IMR-90 (cell line): ENCODE measurements at regions not wholly inside any gene's neighbourhood (a gene's known extent, or its start where the extent isn't known, plus 50 kb on each side); places are given as distances from the start of the nearest gene placed in this dataset.
A peak's percentile ranks its signal among the peaks of the same experiment; 100 is the strongest.

Source experiments
- ATAC-seq: fragments of 200-7000 bp; cut with Tn5 transposase; 2 replicates; pipeline ENCODE4 v1.9.1; 2020; ENCODE audit warnings: low read depth, mild to moderate bottlenecking, moderate library complexity
- BruUV-seq: library from RNA; stranded (reverse); fragments of 400-500 nt; replicated peaks from 2 replicates; lab custom pipeline; 2021; lab: Mats Ljungman, UMichigan
- CTCF ChIA-PET: fragments of 300-600 bp; formaldehyde crosslinking; extraction: SDS; loops from one replicate; lab custom pipeline; 2021; ENCODE audit warnings: antibody characterized with exemption; lab: Yijun Ruan, JAX
- POLR2A ChIA-PET: fragments of 300-600 bp; sonication (Branson Sonifier 250); formaldehyde crosslinking; loops from one replicate; lab custom pipeline; 2022; ENCODE audit warnings: antibody characterized with exemption; ENCODE audit not compliant: unreplicated experiment; lab: Charles Lee
- DNase-seq: peaks from one replicate; pipeline ENCODE4 v3.0.0; 2013
- H2AFZ ChIP-seq: replicated peaks from 2 replicates; pipeline ENCODE3; 2013; ENCODE audit warnings: low read length, mild to moderate bottlenecking; ENCODE audit not compliant: poor library complexity
- H2AK5ac ChIP-seq: 2 replicates; pipeline ENCODE4 v1.6.1; 2013; ENCODE audit warnings: low read depth, low read length, inconsistent platforms
- H2AK9ac ChIP-seq: replicated peaks from 2 replicates; pipeline ENCODE3; 2013; ENCODE audit warnings: mild to moderate bottlenecking, low read depth, low read length, moderate library complexity; ENCODE audit not compliant: poor library complexity
- H2BK120ac ChIP-seq: 2 replicates; pipeline ENCODE4 v1.6.1; 2013; ENCODE audit warnings: low read depth, low read length, inconsistent platforms
- H2BK15ac ChIP-seq: 3 replicates; pipeline ENCODE4 v1.6.1; 2013; ENCODE audit warnings: low read depth, low read length, inconsistent platforms
- H2BK20ac ChIP-seq: 2 replicates; pipeline ENCODE4 v1.6.1; 2013; ENCODE audit warnings: low read depth, mild to moderate bottlenecking, inconsistent platforms, low read length, moderate library complexity
- H2BK5ac ChIP-seq: 2 replicates; pipeline ENCODE4 v1.6.1; 2013; ENCODE audit warnings: mild to moderate bottlenecking, low read depth, low read length, inconsistent platforms; ENCODE audit not compliant: poor library complexity, severe bottlenecking
- H3K14ac ChIP-seq: replicated peaks from 2 replicates; pipeline ENCODE4 v1.6.1; 2013; ENCODE audit warnings: low read depth, low read length, inconsistent platforms
- H3K18ac ChIP-seq: 2 replicates; pipeline ENCODE4 v1.6.1; 2013; ENCODE audit warnings: low read depth, low read length, control low read depth
- H3K23ac ChIP-seq: 2 replicates; pipeline ENCODE4 v1.6.1; 2013; ENCODE audit warnings: low read depth, low read length, inconsistent platforms
- H3K27ac ChIP-seq: 2 replicates; pipeline ENCODE4 v1.5.1; 2013; ENCODE audit warnings: mild to moderate bottlenecking, control low read depth, low read length; ENCODE audit not compliant: insufficient read depth
- H3K27me3 ChIP-seq: 2 replicates; pipeline ENCODE4 v1.6.1; 2013; ENCODE audit warnings: low read length; ENCODE audit not compliant: control insufficient read depth, insufficient read depth
- H3K36me3 ChIP-seq: 2 replicates; pipeline ENCODE4 v1.6.1; 2013; ENCODE audit warnings: low read length, mixed read lengths; ENCODE audit not compliant: control insufficient read depth, insufficient read depth
- H3K4ac ChIP-seq: 2 replicates; pipeline ENCODE4 v1.6.1; 2013; ENCODE audit warnings: low read depth, low read length, inconsistent platforms
- H3K4me1 ChIP-seq: 2 replicates; pipeline ENCODE4 v1.6.1; 2013; ENCODE audit warnings: low read length, mixed read lengths; ENCODE audit not compliant: control insufficient read depth, insufficient read depth
- H3K4me2 ChIP-seq: 2 replicates; pipeline ENCODE4 v1.6.1; 2013; ENCODE audit warnings: low read depth, mild to moderate bottlenecking, control low read depth, low read length, moderate library complexity
- H3K4me3 ChIP-seq: 2 replicates; pipeline ENCODE4 v1.5.1; 2013; ENCODE audit warnings: low read depth, mild to moderate bottlenecking, control low read depth, low read length, moderate library complexity; ENCODE audit not compliant: insufficient read depth
- H3K56ac ChIP-seq: 2 replicates; pipeline ENCODE4 v1.6.1; 2013; ENCODE audit warnings: low read length, inconsistent platforms; ENCODE audit not compliant: insufficient read depth; ENCODE audit errors: extremely low read depth
- H3K79me1 ChIP-seq, 2 experiments: 2 replicates each; pipeline ENCODE4 v1.6.1; 2013; ENCODE audit warnings: low read length in 2 of 2, inconsistent platforms in 1 of 2, low read depth in 1 of 2
- H3K9ac ChIP-seq: 2 replicates; pipeline ENCODE4 v1.6.1; 2013; ENCODE audit warnings: low read depth, low read length, control low read depth
- H3K9me1 ChIP-seq: 2 replicates; pipeline ENCODE4 v1.6.1; 2013; ENCODE audit warnings: low read length, inconsistent platforms; ENCODE audit not compliant: insufficient read depth
- H3K9me3 ChIP-seq: 2 replicates; pipeline ENCODE4 v1.6.1; 2013; ENCODE audit warnings: low read length; ENCODE audit not compliant: control insufficient read depth, insufficient read depth
- H4K20me1 ChIP-seq: 2 replicates; pipeline ENCODE4 v1.6.1; 2013; ENCODE audit warnings: low read length, inconsistent platforms; ENCODE audit not compliant: insufficient read depth
- H4K5ac ChIP-seq: 2 replicates; pipeline ENCODE4 v1.6.1; 2013; ENCODE audit warnings: mild to moderate bottlenecking, low read depth, low read length, control low read depth
- H4K8ac ChIP-seq, 2 experiments: 2 replicates each; pipeline ENCODE4 v1.6.1; 2013; ENCODE audit warnings: low read depth in 2 of 2, low read length in 2 of 2, control low read depth in 1 of 2, inconsistent platforms in 1 of 2
- H4K91ac ChIP-seq: 2 replicates; pipeline ENCODE4 v1.6.1; 2013; ENCODE audit warnings: low read depth, low read length, inconsistent platforms; ENCODE audit not compliant: insufficient read depth
- CEBPB ChIP-seq: IDR thresholded peaks from 2 replicates; pipeline ENCODE4 v1.6.1; 2012; ENCODE audit warnings: low read depth, low read length, improper control_type of control experiment
- MAZ ChIP-seq: IDR thresholded peaks from 2 replicates; pipeline ENCODE4 v1.6.1; 2012; ENCODE audit warnings: low read depth, mild to moderate bottlenecking, low read length, improper control_type of control experiment, moderate library complexity, borderline replicate concordance
- POLR2A ChIP-seq: IDR thresholded peaks from 2 replicates; pipeline ENCODE4 v1.6.1; 2012; ENCODE audit warnings: mild to moderate bottlenecking, low read depth, low read length
- RAD21 ChIP-seq: IDR thresholded peaks from 2 replicates; pipeline ENCODE4 v1.6.1; 2012; ENCODE audit warnings: low read length, improper control_type of control experiment
- RCOR1 ChIP-seq: IDR thresholded peaks from 2 replicates; pipeline ENCODE4 v1.6.1; 2012; ENCODE audit warnings: mild to moderate bottlenecking, low read length, improper control_type of control experiment; ENCODE audit not compliant: insufficient replicate concordance
- RFX5 ChIP-seq: IDR thresholded peaks from 2 replicates; pipeline ENCODE4 v1.8.0; 2012; ENCODE audit warnings: low read depth, mild to moderate bottlenecking, low read length, moderate library complexity
- WGBS, 2 experiments: methylation state at CpG; one replicate each; pipeline versions ENCODE4 v1.1.5 to v1.1.7; 2013; ENCODE audit warnings: missing lambda C conversion rate in 2 of 2; ENCODE audit not compliant: insufficient read length in 1 of 2; ENCODE audit errors: extremely low coverage in 2 of 2; 5-methylcytosine and 5-hydroxymethylcytosine counted together
- dilution Hi-C: fragments of 300-500 bp; cut with HindIII; formaldehyde crosslinking; loops from one replicate; pipeline ENCODE4 v1.14.3; 2018; ENCODE audit warnings: low sequenced_read_pairs; ENCODE audit not compliant: unreplicated experiment
- in situ Hi-C: fragments of 300-500 bp; cut with MboI; formaldehyde crosslinking; loops from 3 replicates; pipeline ENCODE4 v1.14.3; 2019; ENCODE audit warnings: low sequenced_read_pairs, inconsistent platforms, mixed read lengths
- intact Hi-C: fragments of 100-400 bp; cut with micrococcal nuclease; formaldehyde crosslinking; loops from 2 replicates; pipeline ENCODE4 v1.10.0; 2022
- TF ChIP-seq, protein P1 (sequence below): fragments of 150-350 bp; IDR thresholded peaks from 2 replicates; pipeline ENCODE4 v1.6.1; 2016; ENCODE audit warnings: low read depth, mild to moderate bottlenecking, low read length, moderate library complexity, borderline replicate concordance

DNA sequence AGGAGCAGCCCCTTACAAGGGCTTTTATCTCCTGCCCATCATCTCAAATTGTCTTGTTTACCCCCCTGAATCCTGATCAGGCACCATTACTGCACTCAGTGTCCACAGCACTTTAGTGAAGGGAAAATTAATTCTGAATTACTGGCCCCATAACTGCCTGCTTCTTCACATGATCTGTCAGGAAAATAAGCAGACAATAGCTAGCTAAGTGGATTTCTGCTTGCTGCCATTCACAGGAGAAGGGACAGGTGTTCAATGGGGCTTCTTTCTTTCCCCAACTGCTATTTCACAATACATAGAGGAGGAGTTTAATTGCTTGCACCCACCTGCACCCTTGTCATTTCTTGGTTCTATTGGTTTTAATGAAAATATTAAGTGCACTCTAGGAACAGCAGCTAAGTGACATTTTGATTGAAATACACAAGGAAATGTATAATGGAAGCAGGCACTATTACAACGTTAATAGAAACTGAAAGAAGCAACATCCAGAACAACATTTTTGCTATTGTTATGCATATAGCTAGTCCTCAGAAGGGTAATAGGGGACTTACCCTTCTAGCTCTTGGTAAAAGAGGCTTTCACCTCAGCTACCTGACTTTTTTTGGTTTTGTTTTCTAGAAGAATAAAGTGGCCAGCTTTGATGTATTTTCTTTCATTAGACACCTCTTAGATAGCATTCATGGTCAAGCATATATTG, 599.3 kb upstream of the TLE4 start:
- dilution Hi-C loops = no loop called here
- Histone ChIP-seq H2BK120ac (no peak overlapping the region), H3K27me3 (no peaks in the 10 kb centered on the region), H2AK9ac (no peak overlapping the region), H3K56ac (no peak overlapping the region), H3K9me1 (no peaks in the 10 kb centered on the region), H3K4me3 (no peak overlapping the region), H2BK20ac (no peak overlapping the region), H3K9me3 (no peaks in the 10 kb centered on the region), H3K4me2 (no peak overlapping the region), H4K91ac (no peak overlapping the region), H4K20me1 (no peaks in the 10 kb centered on the region), H3K14ac (no peak overlapping the region), H2AFZ (no peak overlapping the region), H2AK5ac (no peak overlapping the region), H2BK5ac (no peak overlapping the region), H3K4ac (no peak overlapping the region), H4K5ac (no peak overlapping the region), H4K8ac (no peak overlapping the region), H3K9ac (no peak overlapping the region), H3K4me1 (no peaks in the 10 kb centered on the region), H3K79me1 (no peaks in the 10 kb centered on the region), H2BK15ac (no peak overlapping the region), H3K36me3 (no peaks in the 10 kb centered on the region), H3K27ac (no peak overlapping the region), H3K18ac (no peak overlapping the region), H3K23ac (no peak overlapping the region)
- intact Hi-C loops = no loop called here
- ATAC-seq (no peak), DNase-seq (no peak)
- no CpG with 5 or more reads among the region's 1 CpG for whole genome bisulfite sequencing, 2 experiments
- CTCF ChIA-PET = no interaction called here
- in situ Hi-C loops = no loop called here
- no TSS peak for BruUV-seq
- TF ChIP-seq RAD21 (no peak), RCOR1 (no peak), CEBPB (peak; percentile 56; the same call in 1 of the 2 replicates), MAZ (no peak), RFX5 (no peak), POLR2A (no peak)
- TF ChIP-seq, protein P1, sequence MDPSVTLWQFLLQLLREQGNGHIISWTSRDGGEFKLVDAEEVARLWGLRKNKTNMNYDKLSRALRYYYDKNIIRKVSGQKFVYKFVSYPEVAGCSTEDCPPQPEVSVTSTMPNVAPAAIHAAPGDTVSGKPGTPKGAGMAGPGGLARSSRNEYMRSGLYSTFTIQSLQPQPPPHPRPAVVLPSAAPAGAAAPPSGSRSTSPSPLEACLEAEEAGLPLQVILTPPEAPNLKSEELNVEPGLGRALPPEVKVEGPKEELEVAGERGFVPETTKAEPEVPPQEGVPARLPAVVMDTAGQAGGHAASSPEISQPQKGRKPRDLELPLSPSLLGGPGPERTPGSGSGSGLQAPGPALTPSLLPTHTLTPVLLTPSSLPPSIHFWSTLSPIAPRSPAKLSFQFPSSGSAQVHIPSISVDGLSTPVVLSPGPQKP = no peak
- POLR2A ChIA-PET = no interaction called here
